ENCODE measurements at regions not wholly inside any gene's neighbourhood (a gene's known extent, or its start where the extent isn't known, plus 50 kb on each side); places are given as distances from the start of the nearest gene placed in this dataset.

DNA sequence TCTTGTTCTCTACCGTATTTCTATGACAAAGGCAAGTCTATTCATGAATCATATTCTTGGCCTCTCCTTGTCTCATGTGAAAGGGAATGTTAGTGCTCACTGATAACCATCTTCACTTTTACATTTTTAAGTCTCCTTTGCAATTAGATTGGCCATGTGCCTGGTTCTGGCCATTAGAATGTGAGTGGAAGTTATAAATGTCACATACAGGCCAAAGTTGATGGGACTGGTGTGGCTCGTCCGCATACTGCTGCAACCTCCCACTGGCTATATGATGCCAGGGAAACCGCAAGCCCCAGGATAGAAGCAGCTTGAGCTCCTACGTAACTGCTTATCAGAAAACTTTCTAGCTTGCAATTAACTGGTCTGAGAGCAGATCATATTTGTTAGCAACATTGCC lies 86.1 kb downstream of the MAGEC1 start (continued):
- TF ChIP-seq, protein P1, sequence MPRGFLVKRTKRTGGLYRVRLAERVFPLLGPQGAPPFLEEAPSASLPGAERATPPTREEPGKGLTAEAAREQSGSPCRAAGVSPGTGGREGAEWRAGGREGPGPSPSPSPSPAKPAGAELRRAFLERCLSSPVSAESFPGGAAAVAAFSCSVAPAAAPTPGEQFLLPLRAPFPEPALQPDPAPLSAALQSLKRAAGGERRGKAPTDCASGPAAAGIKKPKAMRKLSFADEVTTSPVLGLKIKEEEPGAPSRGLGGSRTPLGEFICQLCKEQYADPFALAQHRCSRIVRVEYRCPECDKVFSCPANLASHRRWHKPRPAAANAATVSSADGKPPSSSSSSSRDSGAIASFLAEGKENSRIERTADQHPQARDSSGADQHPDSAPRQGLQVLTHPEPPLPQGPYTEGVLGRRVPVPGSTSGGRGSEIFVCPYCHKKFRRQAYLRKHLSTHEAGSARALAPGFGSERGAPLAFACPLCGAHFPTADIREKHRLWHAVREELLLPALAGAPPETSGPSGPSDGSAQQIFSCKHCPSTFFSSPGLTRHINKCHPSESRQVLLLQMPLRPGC (tag by site-specific recombination; IDR thresholded peaks at IDR 0.05): no peak
- TF ChIP-seq ZNF777 (tag by site-specific recombination; IDR thresholded peaks at IDR 0.05; ENCODE audit: borderline replicate concordance) (no peak), GLIS2 (tag by site-specific recombination; IDR thresholded peaks at IDR 0.05) (no peak), ZBTB8A (tag by site-specific recombination; IDR thresholded peaks at IDR 0.05) (no peak), GFI1B (tag by site-specific recombination; IDR thresholded peaks at IDR 0.05) (no peak), ZNF596 (tag by site-specific recombination; IDR thresholded peaks at IDR 0.05) (no peak), ZSCAN18 (tag by site-specific recombination; IDR thresholded peaks at IDR 0.05) (no peak), ZNF133 (tag by site-specific recombination; IDR thresholded peaks at IDR 0.05) (no peak), ZNF654 (tag by site-specific recombination; IDR thresholded peaks at IDR 0.05; ENCODE audit: low read depth) (no peak), SP3 (tag by site-specific recombination; IDR thresholded peaks at IDR 0.05) (no peak), ZNF214 (tag by site-specific recombination; IDR thresholded peaks at IDR 0.05; ENCODE audit: borderline replicate concordance) (no peak), ZNF341 (tag by site-specific recombination; IDR thresholded peaks at IDR 0.05; ENCODE audit: low read depth) (no peak), ZNF560 (tag by site-specific recombination; IDR thresholded peaks at IDR 0.05; ENCODE audit: borderline replicate concordance) (no peak), ZNF23 (tag by site-specific recombination; IDR thresholded peaks at IDR 0.05; ENCODE audit: borderline replicate concordance) (no peak)
- TF ChIP-seq, protein P2, sequence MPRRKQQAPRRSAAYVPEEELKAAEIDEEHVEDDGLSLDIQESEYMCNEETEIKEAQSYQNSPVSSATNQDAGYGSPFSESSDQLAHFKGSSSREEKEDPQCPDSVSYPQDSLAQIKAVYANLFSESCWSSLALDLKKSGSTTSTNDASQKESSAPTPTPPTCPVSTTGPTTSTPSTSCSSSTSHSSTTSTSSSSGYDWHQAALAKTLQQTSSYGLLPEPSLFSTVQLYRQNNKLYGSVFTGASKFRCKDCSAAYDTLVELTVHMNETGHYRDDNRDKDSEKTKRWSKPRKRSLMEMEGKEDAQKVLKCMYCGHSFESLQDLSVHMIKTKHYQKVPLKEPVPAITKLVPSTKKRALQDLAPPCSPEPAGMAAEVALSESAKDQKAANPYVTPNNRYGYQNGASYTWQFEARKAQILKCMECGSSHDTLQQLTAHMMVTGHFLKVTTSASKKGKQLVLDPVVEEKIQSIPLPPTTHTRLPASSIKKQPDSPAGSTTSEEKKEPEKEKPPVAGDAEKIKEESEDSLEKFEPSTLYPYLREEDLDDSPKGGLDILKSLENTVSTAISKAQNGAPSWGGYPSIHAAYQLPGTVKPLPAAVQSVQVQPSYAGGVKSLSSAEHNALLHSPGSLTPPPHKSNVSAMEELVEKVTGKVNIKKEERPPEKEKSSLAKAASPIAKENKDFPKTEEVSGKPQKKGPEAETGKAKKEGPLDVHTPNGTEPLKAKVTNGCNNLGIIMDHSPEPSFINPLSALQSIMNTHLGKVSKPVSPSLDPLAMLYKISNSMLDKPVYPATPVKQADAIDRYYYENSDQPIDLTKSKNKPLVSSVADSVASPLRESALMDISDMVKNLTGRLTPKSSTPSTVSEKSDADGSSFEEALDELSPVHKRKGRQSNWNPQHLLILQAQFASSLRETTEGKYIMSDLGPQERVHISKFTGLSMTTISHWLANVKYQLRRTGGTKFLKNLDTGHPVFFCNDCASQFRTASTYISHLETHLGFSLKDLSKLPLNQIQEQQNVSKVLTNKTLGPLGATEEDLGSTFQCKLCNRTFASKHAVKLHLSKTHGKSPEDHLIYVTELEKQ (tag by site-specific recombination; IDR thresholded peaks at IDR 0.05; ENCODE audit: borderline replicate concordance): no peak

DNA sequence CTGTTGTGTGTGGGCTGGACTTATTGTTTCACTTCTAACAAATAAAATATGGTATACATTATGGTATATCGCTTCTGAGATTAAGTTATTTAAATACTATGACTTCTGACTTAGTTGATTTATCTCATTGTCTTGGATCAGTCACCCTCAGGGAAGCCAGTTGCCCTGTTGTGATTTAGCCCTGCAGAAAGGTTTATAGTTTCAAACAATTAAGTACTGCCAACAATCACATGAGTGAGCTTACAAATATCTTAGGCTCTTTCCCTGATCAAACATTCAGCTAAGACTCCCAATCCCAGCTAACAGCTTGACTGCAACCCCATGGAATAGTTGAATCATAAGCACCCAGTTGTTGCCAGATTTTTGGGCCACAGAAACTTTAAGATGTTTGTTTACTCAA lies 85.4 kb downstream of the MAGEC1 start:
- CTCF ChIA-PET: no interaction called here
- TF ChIP-seq ZNF132 (tag by site-specific recombination; IDR thresholded peaks at IDR 0.05; ENCODE audit: borderline replicate concordance) (no peak), ZNF600 (tag by site-specific recombination; IDR thresholded peaks at IDR 0.05) (no peak), GLIS1 (tag by site-specific recombination; IDR thresholded peaks at IDR 0.05) (no peak), HOXD13 (CRISPR knock-in tag; IDR thresholded peaks at IDR 0.05; ENCODE audit: borderline replicate concordance) (no peak), ZBTB7A (tag by site-specific recombination; IDR thresholded peaks at IDR 0.05; ENCODE audit: low read depth) (no peak), ZNF561 (tag by site-specific recombination; IDR thresholded peaks at IDR 0.05; ENCODE audit: borderline replicate concordance) (no peak), ZNF501 (tag by site-specific recombination; IDR thresholded peaks at IDR 0.05) (no peak), ZNF155 (tag by site-specific recombination; IDR thresholded peaks at IDR 0.05) (no peak), ZNF670 (tag by site-specific recombination; IDR thresholded peaks at IDR 0.05; ENCODE audit: low read depth) (no peak), ZNF19 (tag by site-specific recombination; IDR thresholded peaks at IDR 0.05; ENCODE audit: low read depth) (no peak), ZNF157 (tag by site-specific recombination; IDR thresholded peaks at IDR 0.05) (no peak), IKZF3 (tag by site-specific recombination; IDR thresholded peaks at IDR 0.05) (no peak)
- TF ChIP-seq, protein P2 (tag by site-specific recombination; IDR thresholded peaks at IDR 0.05; ENCODE audit: borderline replicate concordance): no peak
- TF ChIP-seq, protein P3, sequence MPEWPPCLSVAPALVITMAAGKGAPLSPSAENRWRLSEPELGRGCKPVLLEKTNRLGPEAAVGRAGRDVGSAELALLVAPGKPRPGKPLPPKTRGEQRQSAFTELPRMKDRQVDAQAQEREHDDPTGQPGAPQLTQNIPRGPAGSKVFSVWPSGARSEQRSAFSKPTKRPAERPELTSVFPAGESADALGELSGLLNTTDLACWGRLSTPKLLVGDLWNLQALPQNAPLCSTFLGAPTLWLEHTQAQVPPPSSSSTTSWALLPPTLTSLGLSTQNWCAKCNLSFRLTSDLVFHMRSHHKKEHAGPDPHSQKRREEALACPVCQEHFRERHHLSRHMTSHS (tag by site-specific recombination; IDR thresholded peaks at IDR 0.05): no peak

More for the DNA sequence above, 85.4 kb downstream of the MAGEC1 start:
- no peak overlapping the region for H3K4me3 ChIP-seq (ENCODE audit: low read depth, low read length)
- no peaks in the 10 kb centered on the region; the same call in 1 of the 2 replicates for H3K9me3 ChIP-seq (ENCODE audit: control insufficient read depth, insufficient read depth, low read depth, low read length)
- POLR2A ChIA-PET: no interaction called here
- H3K36me3 ChIP-seq (ENCODE audit: control insufficient read depth in 2 of 2, insufficient read depth in 1 of 2, low read length in 2 of 2): no peaks in the 10 kb centered on the region
- no peaks in the 10 kb centered on the region for H3K4me1 ChIP-seq (ENCODE audit: control insufficient read depth, insufficient read depth, low read length)
- H3K27ac ChIP-seq (ENCODE audit: extremely low read depth, low read depth, low read length): no peak overlapping the region

All from HEK293 (cell line).